Endothelial cell of umbilical vein (primary cell): ENCODE measurements at regions not wholly inside any gene's neighbourhood (a gene's known extent, or its start where the extent isn't known, plus 50 kb on each side); places are given as distances from the start of the nearest gene placed in this dataset.

Experiments used
- BruUV-seq: library from RNA; stranded (reverse); fragments of 400-500 nt; replicated peaks from 2 replicates; lab custom pipeline; 2021; lab: Mats Ljungman, UMichigan
- CTCF ChIA-PET: fragments of 300-600, 350-600 bp; sonication (Branson Sonifier 250); formaldehyde crosslinking; loops from one replicate; lab custom pipeline; 2021; ENCODE audit warnings: antibody characterized with exemption, inconsistent platforms; lab: Charles Lee
- POLR2A ChIA-PET: fragments of 300-600, 350-600 bp; sonication (Branson Sonifier 250); formaldehyde crosslinking; loops from one replicate; lab custom pipeline; 2021; ENCODE audit warnings: antibody characterized with exemption, inconsistent platforms; lab: Charles Lee
- DNase-seq: peaks from one replicate; pipeline ENCODE4 v3.0.0-alpha.2; 2011; ENCODE audit warnings: low read depth, low spot score
- FAIRE-seq: peaks from 2 replicates; lab custom pipeline; 2011; peaks lifted over from hg19 to GRCh38; lab: Jason Lieb, UNC
- H2AFZ ChIP-seq: 2 replicates; pipeline ENCODE4 v1.6.0; 2012; ENCODE audit warnings: low read depth, low read length, control low read depth, inconsistent platforms
- H3K27ac ChIP-seq: 2 replicates; pipeline ENCODE4 v1.5.1; 2011; ENCODE audit warnings: low read depth, mild to moderate bottlenecking, control low read depth, low read length, moderate library complexity; ENCODE audit not compliant: insufficient read depth
- H3K27me3 ChIP-seq, 2 experiments: 2 replicates each; pipeline versions ENCODE4 v1.6.0 to v1.6.1; 2011; ENCODE audit warnings: low read length in 2 of 2, mixed read lengths in 1 of 2; ENCODE audit not compliant: control insufficient read depth in 2 of 2, insufficient read depth in 2 of 2
- H3K36me3 ChIP-seq, 2 experiments: 2 replicates in 1 of 2; 3 replicates in 1 of 2; pipeline ENCODE4 v1.5.1; 2011; ENCODE audit warnings: low read length in 2 of 2, mild to moderate bottlenecking in 1 of 2, moderate library complexity in 1 of 2; ENCODE audit not compliant: control insufficient read depth in 2 of 2, insufficient read depth in 2 of 2; ENCODE audit errors: extremely low read depth in 1 of 2
- H3K4me1 ChIP-seq: 3 replicates; pipeline ENCODE4 v1.5.1; 2011; ENCODE audit warnings: mild to moderate bottlenecking, low read length; ENCODE audit not compliant: control insufficient read depth, insufficient read depth; ENCODE audit errors: extremely low read depth
- H3K4me2 ChIP-seq: 2 replicates; pipeline ENCODE4 v1.6.1; 2011; ENCODE audit warnings: low read length, control low read depth, mixed read lengths; ENCODE audit not compliant: insufficient read depth
- H3K4me3 ChIP-seq, 3 experiments: fragments of 200-600 bp in 1 of 3; sonication (generic), shearing (Covaris generic) in 1 of 3; replicated peaks in 1 of 3; 2 replicates each; pipeline ENCODE4 v1.5.1; 2011 to 2016; ENCODE audit warnings: control low read depth in 3 of 3, low read length in 3 of 3, mild to moderate bottlenecking in 2 of 3, inconsistent platforms in 1 of 3, low read depth in 1 of 3, moderate library complexity in 1 of 3; ENCODE audit not compliant: insufficient read depth in 1 of 3
- H3K79me2 ChIP-seq: 2 replicates; pipeline ENCODE4 v1.6.0; 2012; ENCODE audit warnings: low read length, inconsistent platforms; ENCODE audit not compliant: control insufficient read depth, insufficient read depth
- H3K9ac ChIP-seq: replicated peaks from 2 replicates; pipeline ENCODE3; 2011; ENCODE audit warnings: low read length, control low read depth; ENCODE audit not compliant: insufficient read depth; ENCODE audit errors: extremely low read depth
- H3K9me1 ChIP-seq: replicated peaks from 3 replicates; pipeline ENCODE4 v1.6.0; 2011; ENCODE audit warnings: mild to moderate bottlenecking, low read length; ENCODE audit not compliant: control insufficient read depth, insufficient read depth; ENCODE audit errors: extremely low read depth
- H3K9me3 ChIP-seq: replicated peaks from 2 replicates; pipeline ENCODE4 v1.5.1; 2012; ENCODE audit warnings: low read length, inconsistent platforms; ENCODE audit not compliant: control insufficient read depth, insufficient read depth
- H4K20me1 ChIP-seq: replicated peaks from 2 replicates; pipeline ENCODE3; 2011; ENCODE audit warnings: mild to moderate bottlenecking, low read length; ENCODE audit not compliant: control insufficient read depth, insufficient read depth; ENCODE audit errors: extremely low read depth
- EZH2 ChIP-seq: IDR thresholded peaks from 2 replicates; pipeline ENCODE4 v1.6.1; 2012; ENCODE audit warnings: borderline replicate concordance, low read depth, mild to moderate bottlenecking, moderate library complexity, low read length, inconsistent platforms; ENCODE audit not compliant: severe bottlenecking
- FOS ChIP-seq: IDR thresholded peaks from 2 replicates; pipeline ENCODE4 v1.6.1; 2011; ENCODE audit warnings: mild to moderate bottlenecking, low read length, moderate library complexity, borderline replicate concordance; ENCODE audit not compliant: insufficient read depth
- GATA2 ChIP-seq: IDR thresholded peaks from 2 replicates; pipeline ENCODE4 v1.7.0; 2011; ENCODE audit warnings: low read depth, mild to moderate bottlenecking, moderate library complexity, mixed read lengths, low read length; ENCODE audit not compliant: insufficient read length, insufficient read depth
- JUN ChIP-seq: IDR thresholded peaks from 2 replicates; pipeline ENCODE4 v1.6.1; 2011; ENCODE audit warnings: borderline replicate concordance, low read depth; ENCODE audit not compliant: insufficient read length, insufficient read depth
- MYC ChIP-seq: IDR thresholded peaks from one replicate; pipeline ENCODE4 v1.6.1; 2011; ENCODE audit warnings: mild to moderate bottlenecking, low read depth, low read length
- POLR2A ChIP-seq: IDR thresholded peaks from 2 replicates; pipeline ENCODE4 v1.6.1; 2012; ENCODE audit warnings: low read depth, mild to moderate bottlenecking, control low read depth, low read length
- POLR2AphosphoS5 ChIP-seq: IDR thresholded peaks from 2 replicates; pipeline ENCODE4 v1.6.1; 2012; ENCODE audit warnings: low read depth, mild to moderate bottlenecking, control low read depth, low read length, moderate library complexity; ENCODE audit not compliant: insufficient read depth
- dilution Hi-C: fragments of 300-500 bp; cut with MboI; formaldehyde crosslinking; loops from one replicate; pipeline ENCODE4 v1.15.0; 2019; ENCODE audit warnings: low sequenced_read_pairs; ENCODE audit not compliant: extremely low pct_ligation_motif_present
- intact Hi-C: fragments of 100-400 bp; cut with micrococcal nuclease; formaldehyde crosslinking; loops from one replicate; pipeline ENCODE4 v1.10.0; 2022
- TF ChIP-seq, protein P1 (sequence below): IDR thresholded peaks from 2 replicates; pipeline ENCODE4 v1.6.1; 2011; ENCODE audit not compliant: insufficient read depth, insufficient read length
- TF ChIP-seq, protein P2 (sequence below), 2 donors: IDR thresholded peaks; 1 replicate in 1 of 2; 2 replicates in 1 of 2; pipeline ENCODE4 v1.5.1; 2011; ENCODE audit warnings: low read length in 2 of 2, mild to moderate bottlenecking in 2 of 2, moderate library complexity in 2 of 2, control low read depth in 1 of 2, inconsistent platforms in 1 of 2, low read depth in 1 of 2; ENCODE audit not compliant: insufficient read depth in 1 of 2; ENCODE audit errors: extremely low read depth in 1 of 2

DNA sequence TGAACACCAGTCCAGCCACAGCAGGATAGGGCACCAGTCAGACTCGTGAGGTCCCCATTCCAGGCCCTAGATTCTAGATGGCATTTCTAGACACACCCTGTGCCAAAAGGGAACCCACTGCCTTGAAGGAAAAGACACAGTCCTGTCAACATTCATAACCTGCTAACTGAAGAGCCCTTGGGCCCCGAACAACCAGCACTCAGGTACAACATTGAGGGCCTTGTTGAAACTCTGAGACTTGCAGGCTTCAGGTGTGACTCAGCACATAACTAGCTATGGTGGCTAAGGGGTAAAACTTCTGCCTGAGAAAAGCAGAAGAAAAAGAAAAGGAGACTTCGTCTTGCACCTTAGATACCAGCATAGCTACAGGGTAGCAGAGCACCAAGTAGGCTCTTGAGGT, 252.9 kb upstream of the GRID2 start:
- dilution Hi-C loops: no loop called here

DNA sequence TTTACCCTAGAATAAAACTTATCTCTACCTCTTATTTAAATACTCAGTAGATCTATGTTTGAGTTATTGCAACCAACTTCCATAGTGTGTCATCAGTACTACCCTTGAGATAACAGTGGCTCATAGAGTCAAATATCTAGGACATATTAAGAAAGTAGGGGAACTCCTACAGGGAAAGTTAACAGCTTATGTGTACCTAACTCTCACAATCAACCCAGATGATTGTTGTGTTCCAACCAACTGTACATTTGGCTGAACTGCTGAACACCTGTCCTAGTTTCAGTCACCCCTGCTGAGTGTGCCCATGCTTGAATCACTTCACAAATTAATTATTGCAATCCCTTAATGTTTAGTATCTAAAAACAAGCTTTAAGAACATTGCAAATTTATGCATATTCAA, 244.2 kb upstream of the GRID2 start:
- dilution Hi-C loops (no loop called here), intact Hi-C loops (no loop called here)
- no peaks in the 10 kb centered on the region for H3K27me3 ChIP-seq
- H3K79me2 ChIP-seq: no peaks in the 10 kb centered on the region
- no TSS peak for BruUV-seq
- DNase-seq (no peak), FAIRE-seq (no peak)
- no peak for TF ChIP-seq POLR2A
- TF ChIP-seq FOS: no peak
- TF ChIP-seq, protein P1, sequence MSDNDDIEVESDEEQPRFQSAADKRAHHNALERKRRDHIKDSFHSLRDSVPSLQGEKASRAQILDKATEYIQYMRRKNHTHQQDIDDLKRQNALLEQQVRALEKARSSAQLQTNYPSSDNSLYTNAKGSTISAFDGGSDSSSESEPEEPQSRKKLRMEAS: no peak
- no peak for TF ChIP-seq JUN
- no peak for TF ChIP-seq POLR2AphosphoS5
- TF ChIP-seq, protein P2, sequence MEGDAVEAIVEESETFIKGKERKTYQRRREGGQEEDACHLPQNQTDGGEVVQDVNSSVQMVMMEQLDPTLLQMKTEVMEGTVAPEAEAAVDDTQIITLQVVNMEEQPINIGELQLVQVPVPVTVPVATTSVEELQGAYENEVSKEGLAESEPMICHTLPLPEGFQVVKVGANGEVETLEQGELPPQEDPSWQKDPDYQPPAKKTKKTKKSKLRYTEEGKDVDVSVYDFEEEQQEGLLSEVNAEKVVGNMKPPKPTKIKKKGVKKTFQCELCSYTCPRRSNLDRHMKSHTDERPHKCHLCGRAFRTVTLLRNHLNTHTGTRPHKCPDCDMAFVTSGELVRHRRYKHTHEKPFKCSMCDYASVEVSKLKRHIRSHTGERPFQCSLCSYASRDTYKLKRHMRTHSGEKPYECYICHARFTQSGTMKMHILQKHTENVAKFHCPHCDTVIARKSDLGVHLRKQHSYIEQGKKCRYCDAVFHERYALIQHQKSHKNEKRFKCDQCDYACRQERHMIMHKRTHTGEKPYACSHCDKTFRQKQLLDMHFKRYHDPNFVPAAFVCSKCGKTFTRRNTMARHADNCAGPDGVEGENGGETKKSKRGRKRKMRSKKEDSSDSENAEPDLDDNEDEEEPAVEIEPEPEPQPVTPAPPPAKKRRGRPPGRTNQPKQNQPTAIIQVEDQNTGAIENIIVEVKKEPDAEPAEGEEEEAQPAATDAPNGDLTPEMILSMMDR (IDR thresholded peaks at IDR 0.05; ENCODE audit: extremely low read depth in 1 of 2, insufficient read depth in 1 of 2, low read depth in 1 of 2, low read length in 2 of 2): no peak
- TF ChIP-seq GATA2: no peak
- no peak for TF ChIP-seq MYC
- H3K4me1 ChIP-seq: no peaks in the 10 kb centered on the region
- H3K4me2 ChIP-seq: no peak overlapping the region
- H4K20me1 ChIP-seq: no peaks in the 10 kb centered on the region
- no peaks in the 10 kb centered on the region for H3K9me1 ChIP-seq
- no peak overlapping the region for H3K4me3 ChIP-seq
- H3K9me3 ChIP-seq: no peaks in the 10 kb centered on the region
- no peak overlapping the region for H3K27ac ChIP-seq
- ChIA-PET POLR2A (no interaction called here), CTCF (no interaction called here)
- H3K9ac ChIP-seq: no peak overlapping the region
- no peak overlapping the region for H2AFZ ChIP-seq
- H3K36me3 ChIP-seq: no peaks in the 10 kb centered on the region

More for the DNA sequence above, 252.9 kb upstream of the GRID2 start:
- Histone ChIP-seq H3K4me1 (no peaks in the 10 kb centered on the region), H4K20me1 (no peaks in the 10 kb centered on the region), H3K36me3 (no peaks in the 10 kb centered on the region), H3K4me3 (no peak overlapping the region), H3K27ac (no peak overlapping the region), H3K4me2 (no peak overlapping the region), H3K79me2 (no peaks in the 10 kb centered on the region), H3K9ac (no peak overlapping the region), H3K27me3 (no peaks in the 10 kb centered on the region), H3K9me1 (no peaks in the 10 kb centered on the region), H3K9me3 (no peaks in the 10 kb centered on the region), H2AFZ (no peak overlapping the region)
- TF ChIP-seq EZH2 (no peak), POLR2AphosphoS5 (no peak), FOS (no peak), POLR2A (no peak), MYC (no peak)
- TF ChIP-seq, protein P2 (IDR thresholded peaks at IDR 0.05; ENCODE audit: extremely low read depth in 1 of 2, insufficient read depth in 1 of 2, low read depth in 1 of 2, low read length in 2 of 2): no peak
- TF ChIP-seq, protein P1: no peak
- POLR2A ChIA-PET: no interaction called here
- FAIRE-seq (no peak), DNase-seq (no peak)
- intact Hi-C loops: no loop called here
- BruUV-seq: no TSS peak
- CTCF ChIA-PET: no interaction called here
